ENCODE measurements at regions not wholly inside any gene's neighbourhood (a gene's known extent, or its start where the extent isn't known, plus 50 kb on each side); places are given as distances from the start of the nearest gene placed in this dataset.

DNA sequence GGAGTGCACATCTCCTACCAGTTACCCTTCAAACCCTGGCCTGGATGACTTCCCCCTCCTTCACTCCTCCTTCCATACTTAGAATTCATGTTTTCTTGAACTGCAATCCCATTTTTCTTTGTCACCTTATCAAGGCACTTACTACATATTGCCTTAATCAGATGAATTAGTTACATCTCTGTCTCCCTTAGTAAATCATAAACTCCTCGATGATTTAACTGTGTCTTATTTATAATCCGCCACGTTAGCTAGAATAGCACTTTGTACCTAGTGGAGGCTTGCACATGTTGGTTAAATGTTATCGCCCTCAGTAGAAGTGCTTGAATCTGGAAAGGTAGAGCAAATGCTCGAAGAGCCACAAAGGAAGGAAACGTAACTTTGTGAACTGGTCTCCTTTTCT lies 94.7 kb upstream of the RAB11FIP2 start:
- Histone ChIP-seq H3K9ac (ENCODE audit: insufficient read depth in 1 of 2, low read depth in 2 of 2, low read length in 2 of 2) (no peak overlapping the region), H3K4me3 (no peak overlapping the region), H2AFZ (ENCODE audit: low read depth, low read length) (no peak overlapping the region), H3K4me2 (ENCODE audit: insufficient read depth, low read length) (no peak overlapping the region), H3K79me2 (ENCODE audit: control insufficient read depth, insufficient read depth, low read length) (no peaks in the 10 kb centered on the region), H3K9me1 (ENCODE audit: control insufficient read depth, insufficient read depth, low read length) (no peaks in the 10 kb centered on the region), H3K36me3 (ENCODE audit: control insufficient read depth, insufficient read depth, low read length) (no peaks in the 10 kb centered on the region), H3K9me3 (replicated peaks; ENCODE audit: control insufficient read depth, insufficient read depth, low read depth, low read length) (no peaks in the 10 kb centered on the region), H3K27ac (ENCODE audit: extremely low read depth, low read depth, low read length) (no peak overlapping the region), H3K4me1 (replicated peaks in 1 of 2; ENCODE audit: control insufficient read depth in 2 of 2, insufficient read depth in 2 of 2, low read length in 2 of 2) (no peaks in the 10 kb centered on the region), H4K20me1 (replicated peaks; ENCODE audit: control insufficient read depth, insufficient read depth, low read length) (no peaks in the 10 kb centered on the region), H3K27me3 (ENCODE audit: control insufficient read depth in 2 of 2, insufficient read depth in 2 of 2, low read length in 2 of 2) (no peaks in the 10 kb centered on the region)
- ChIA-PET POLR2A (interaction anchor here (1.2 kb wide), 1 partner anchor 8 kb away, joined by 3 read pairs; no protein-coding TSS in a partner anchor), CTCF (ENCODE audit: low intra/inter-chr PET ratio) (no interaction called here)
- DNase-seq (ENCODE audit: extremely low read depth in 1 of 4, low spot score in 3 of 4) = no peak
- ATAC-seq = no peak
- 6% methylated on average over 6 of the region's 6 CpGs for WGBS (ENCODE audit: insufficient coverage, low coverage, missing lambda C conversion rate)
- intact Hi-C loops (cut with micrococcal nuclease) (no loop called here), in situ Hi-C loops (cut with MboI) (no loop called here)
- FAIRE-seq = no peak
- TF ChIP-seq, protein P1, sequence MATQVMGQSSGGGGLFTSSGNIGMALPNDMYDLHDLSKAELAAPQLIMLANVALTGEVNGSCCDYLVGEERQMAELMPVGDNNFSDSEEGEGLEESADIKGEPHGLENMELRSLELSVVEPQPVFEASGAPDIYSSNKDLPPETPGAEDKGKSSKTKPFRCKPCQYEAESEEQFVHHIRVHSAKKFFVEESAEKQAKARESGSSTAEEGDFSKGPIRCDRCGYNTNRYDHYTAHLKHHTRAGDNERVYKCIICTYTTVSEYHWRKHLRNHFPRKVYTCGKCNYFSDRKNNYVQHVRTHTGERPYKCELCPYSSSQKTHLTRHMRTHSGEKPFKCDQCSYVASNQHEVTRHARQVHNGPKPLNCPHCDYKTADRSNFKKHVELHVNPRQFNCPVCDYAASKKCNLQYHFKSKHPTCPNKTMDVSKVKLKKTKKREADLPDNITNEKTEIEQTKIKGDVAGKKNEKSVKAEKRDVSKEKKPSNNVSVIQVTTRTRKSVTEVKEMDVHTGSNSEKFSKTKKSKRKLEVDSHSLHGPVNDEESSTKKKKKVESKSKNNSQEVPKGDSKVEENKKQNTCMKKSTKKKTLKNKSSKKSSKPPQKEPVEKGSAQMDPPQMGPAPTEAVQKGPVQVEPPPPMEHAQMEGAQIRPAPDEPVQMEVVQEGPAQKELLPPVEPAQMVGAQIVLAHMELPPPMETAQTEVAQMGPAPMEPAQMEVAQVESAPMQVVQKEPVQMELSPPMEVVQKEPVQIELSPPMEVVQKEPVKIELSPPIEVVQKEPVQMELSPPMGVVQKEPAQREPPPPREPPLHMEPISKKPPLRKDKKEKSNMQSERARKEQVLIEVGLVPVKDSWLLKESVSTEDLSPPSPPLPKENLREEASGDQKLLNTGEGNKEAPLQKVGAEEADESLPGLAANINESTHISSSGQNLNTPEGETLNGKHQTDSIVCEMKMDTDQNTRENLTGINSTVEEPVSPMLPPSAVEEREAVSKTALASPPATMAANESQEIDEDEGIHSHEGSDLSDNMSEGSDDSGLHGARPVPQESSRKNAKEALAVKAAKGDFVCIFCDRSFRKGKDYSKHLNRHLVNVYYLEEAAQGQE (IDR thresholded peaks at IDR 0.05; ENCODE audit: borderline replicate concordance) = no peak
- TF ChIP-seq, protein P1 (CRISPR knock-in tag; IDR thresholded peaks at IDR 0.05; ENCODE audit: low read depth) = no peak
- TF ChIP-seq BDP1 (IDR thresholded peaks at IDR 0.05; ENCODE audit: insufficient read depth, insufficient read length) (no peak), EGR1 (conservative IDR thresholded peaks at IDR 0.05) (no peak), TEAD4 (IDR thresholded peaks at IDR 0.05; ENCODE audit: low read length) (no peak), TEAD4 (CRISPR knock-in tag; IDR thresholded peaks at IDR 0.05; ENCODE audit: borderline replicate concordance) (no peak)
- TF ChIP-seq, protein P2, sequence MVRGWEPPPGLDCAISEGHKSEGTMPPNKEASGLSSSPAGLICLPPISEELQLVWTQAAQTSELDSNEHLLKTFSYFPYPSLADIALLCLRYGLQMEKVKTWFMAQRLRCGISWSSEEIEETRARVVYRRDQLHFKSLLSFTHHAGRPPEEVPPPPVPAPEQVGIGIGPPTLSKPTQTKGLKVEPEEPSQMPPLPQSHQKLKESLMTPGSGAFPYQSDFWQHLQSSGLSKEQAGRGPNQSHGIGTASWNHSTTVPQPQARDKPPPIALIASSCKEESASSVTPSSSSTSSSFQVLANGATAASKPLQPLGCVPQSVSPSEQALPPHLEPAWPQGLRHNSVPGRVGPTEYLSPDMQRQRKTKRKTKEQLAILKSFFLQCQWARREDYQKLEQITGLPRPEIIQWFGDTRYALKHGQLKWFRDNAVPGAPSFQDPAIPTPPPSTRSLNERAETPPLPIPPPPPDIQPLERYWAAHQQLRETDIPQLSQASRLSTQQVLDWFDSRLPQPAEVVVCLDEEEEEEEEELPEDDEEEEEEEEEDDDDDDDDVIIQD (CRISPR knock-in tag; IDR thresholded peaks at IDR 0.05) = no peak
- no TSS peak for BruUV-seq (replicated peaks)
